Keratinocyte (primary cell): ENCODE measurements at regions not wholly inside any gene's neighbourhood (a gene's known extent, or its start where the extent isn't known, plus 50 kb on each side); places are given as distances from the start of the nearest gene placed in this dataset.

Source experiments
- DNase-seq: peaks from one replicate; pipeline ENCODE4 v3.0.0-alpha.2; 2011; ENCODE audit warnings: low read depth, missing footprints, low spot score
- FAIRE-seq: peaks from 2 replicates; lab custom pipeline; 2011; peaks lifted over from hg19 to GRCh38; lab: Jason Lieb, UNC
- H2AFZ ChIP-seq: 2 replicates; pipeline ENCODE4 v1.6.0; 2012; ENCODE audit warnings: low read length, control low read depth, inconsistent platforms; ENCODE audit not compliant: control insufficient read depth
- H3K27ac ChIP-seq: 2 replicates; pipeline ENCODE4 v1.5.1; 2011; ENCODE audit warnings: low read length; ENCODE audit not compliant: control insufficient read depth, insufficient read depth
- H3K27me3 ChIP-seq: 3 replicates; pipeline ENCODE4 v1.6.0; 2011; ENCODE audit warnings: low read length; ENCODE audit not compliant: control insufficient read depth, insufficient read depth; ENCODE audit errors: extremely low read depth
- H3K36me3 ChIP-seq, 2 experiments: 2 replicates in 1 of 2; 3 replicates in 1 of 2; pipeline ENCODE4 v1.5.1; 2011; ENCODE audit warnings: low read length in 2 of 2, mild to moderate bottlenecking in 1 of 2; ENCODE audit not compliant: control insufficient read depth in 2 of 2, insufficient read depth in 2 of 2; ENCODE audit errors: extremely low read depth in 1 of 2
- H3K4me1 ChIP-seq: 3 replicates; pipeline ENCODE4 v1.5.1; 2011; ENCODE audit warnings: low read length; ENCODE audit not compliant: control insufficient read depth, insufficient read depth; ENCODE audit errors: extremely low read depth
- H3K4me2 ChIP-seq: 3 replicates; pipeline ENCODE4 v1.6.0; 2011; ENCODE audit warnings: low read depth, low read length; ENCODE audit not compliant: control insufficient read depth, insufficient read depth; ENCODE audit errors: extremely low read depth
- H3K4me3 ChIP-seq, 3 experiments: fragments of 200-600 bp in 1 of 3; sonication (generic) in 1 of 3; 2 replicates in 2 of 3; 3 replicates in 1 of 3; pipeline ENCODE4 v1.5.1; 2011 to 2016; ENCODE audit warnings: low read length in 3 of 3, mild to moderate bottlenecking in 3 of 3, control low read depth in 2 of 3, inconsistent platforms in 1 of 3, low read depth in 1 of 3, mixed read lengths in 1 of 3, mixed run types in 1 of 3, moderate library complexity in 1 of 3; ENCODE audit not compliant: control insufficient read depth in 2 of 3, insufficient read depth in 2 of 3; ENCODE audit errors: extremely low read depth in 1 of 3
- H3K79me2 ChIP-seq: 2 replicates; pipeline ENCODE4 v1.6.0; 2012; ENCODE audit warnings: low read length; ENCODE audit not compliant: control insufficient read depth, insufficient read depth
- H3K9ac ChIP-seq: 3 replicates; pipeline ENCODE4 v1.6.0; 2011; ENCODE audit warnings: low read length; ENCODE audit not compliant: control insufficient read depth, insufficient read depth; ENCODE audit errors: extremely low read depth
- H3K9me1 ChIP-seq: 3 replicates; pipeline ENCODE4 v1.6.0; 2011; ENCODE audit warnings: low read length; ENCODE audit not compliant: control insufficient read depth, insufficient read depth; ENCODE audit errors: extremely low read depth
- H3K9me3 ChIP-seq: 2 replicates; pipeline ENCODE4 v1.5.1; 2012; ENCODE audit warnings: low read depth, low read length; ENCODE audit not compliant: control insufficient read depth
- H4K20me1 ChIP-seq: 3 replicates; pipeline ENCODE4 v1.6.0; 2011; ENCODE audit warnings: low read length; ENCODE audit not compliant: control insufficient read depth, insufficient read depth; ENCODE audit errors: extremely low read depth
- CTCF ChIP-seq, 3 experiments: IDR thresholded peaks in 1 of 3; conservative IDR thresholded peaks in 1 of 3; optimal IDR thresholded peaks in 1 of 3; 2 replicates in 2 of 3; 3 replicates in 1 of 3; pipeline versions ENCODE3 to v1.5.1; 2011; ENCODE audit warnings: low read length in 3 of 3, mild to moderate bottlenecking in 3 of 3, moderate library complexity in 2 of 3, control low read depth in 1 of 3, inconsistent platforms in 1 of 3; ENCODE audit not compliant: insufficient read depth in 2 of 3; ENCODE audit errors: extremely low read depth in 1 of 3
- EZH2 ChIP-seq: IDR thresholded peaks from one replicate; pipeline ENCODE4 v1.6.1; 2012; ENCODE audit warnings: inconsistent platforms, mild to moderate bottlenecking, low read length, moderate library complexity
- dilution Hi-C: fragments of 300-500 bp; cut with MboI; formaldehyde crosslinking; loops from one replicate; pipeline ENCODE4 v1.7.0; 2020; ENCODE audit warnings: low sequenced_read_pairs; ENCODE audit not compliant: extremely low pct_ligation_motif_present

GRCh38 chr20:24407151-24407550 is 62.3 kb upstream of the SYNDIG1 start:
- Histone ChIP-seq H4K20me1 (no peaks in the 10 kb centered on the region), H3K27me3 (no peaks in the 10 kb centered on the region), H3K4me3 (no peak overlapping the region), H3K9me3 (no peaks in the 10 kb centered on the region), H3K27ac (no peak overlapping the region), H3K9me1 (no peaks in the 10 kb centered on the region), H3K9ac (no peak overlapping the region), H3K4me1 (peaks cover 7% of the 10 kb centered on the region), H3K4me2 (peak overlapping the region; percentile 14), H3K79me2 (no peaks in the 10 kb centered on the region), H2AFZ (peak overlapping the region; percentile 47), H3K36me3 (no peaks in the 10 kb centered on the region)
- peak; percentile 57 for FAIRE-seq
- no peak for DNase-seq
- dilution Hi-C loops = no loop called here
- TF ChIP-seq EZH2 = no peak
- TF ChIP-seq CTCF (optimal IDR thresholded peaks at IDR 0.05 in 1 of 3, IDR thresholded peaks at IDR 0.05 in 1 of 3, conservative IDR thresholded peaks at IDR 0.05 in 1 of 3; ENCODE audit: extremely low read depth in 1 of 3, insufficient read depth in 2 of 3, low read length in 3 of 3) = no peak

- no peaks in the 10 kb centered on the region for H3K9me3 ChIP-seq
- H3K9ac ChIP-seq = no peak overlapping the region
- TF ChIP-seq EZH2 = no peak
- no peak for TF ChIP-seq CTCF (optimal IDR thresholded peaks at IDR 0.05 in 1 of 3, IDR thresholded peaks at IDR 0.05 in 1 of 3, conservative IDR thresholded peaks at IDR 0.05 in 1 of 3; ENCODE audit: extremely low read depth in 1 of 3, insufficient read depth in 2 of 3, low read length in 3 of 3)
- H3K27me3 ChIP-seq = no peaks in the 10 kb centered on the region
- no peak overlapping the region for H3K27ac ChIP-seq
- no peaks in the 10 kb centered on the region for H3K79me2 ChIP-seq
- H3K4me2 ChIP-seq = peak overlapping the region; percentile 14
- H2AFZ ChIP-seq = peak overlapping the region; percentile 47
- H3K4me1 ChIP-seq = peaks cover 7% of the 10 kb centered on the region
- no peaks in the 10 kb centered on the region for H4K20me1 ChIP-seq
- FAIRE-seq = peak; percentile 23
- H3K9me1 ChIP-seq = no peaks in the 10 kb centered on the region
- DNase-seq = peak; percentile 38
- no peak overlapping the region for H3K4me3 ChIP-seq
- dilution Hi-C loops = no loop called here
- H3K36me3 ChIP-seq = no peaks in the 10 kb centered on the region
Measured at GRCh38 chr20:24406750-24407149, 62.7 kb upstream of the SYNDIG1 start.
